GM19452 (cell line): ENCODE measurements at regions not wholly inside any gene's neighbourhood (a gene's known extent, or its start where the extent isn't known, plus 50 kb on each side); places are given as distances from the start of the nearest gene placed in this dataset.
"Not testable (repeated sequence)": the region's sequence is repeated elsewhere in the genome, so short reads cannot be mapped to it uniquely, and the experiment has no call there.

Experiments
- ATAC-seq: cut with Tn5 transposase; IDR thresholded peaks from one replicate; pipeline ENCODE4 v1.9.1; 2021; ENCODE audit not compliant: unreplicated experiment

DNA sequence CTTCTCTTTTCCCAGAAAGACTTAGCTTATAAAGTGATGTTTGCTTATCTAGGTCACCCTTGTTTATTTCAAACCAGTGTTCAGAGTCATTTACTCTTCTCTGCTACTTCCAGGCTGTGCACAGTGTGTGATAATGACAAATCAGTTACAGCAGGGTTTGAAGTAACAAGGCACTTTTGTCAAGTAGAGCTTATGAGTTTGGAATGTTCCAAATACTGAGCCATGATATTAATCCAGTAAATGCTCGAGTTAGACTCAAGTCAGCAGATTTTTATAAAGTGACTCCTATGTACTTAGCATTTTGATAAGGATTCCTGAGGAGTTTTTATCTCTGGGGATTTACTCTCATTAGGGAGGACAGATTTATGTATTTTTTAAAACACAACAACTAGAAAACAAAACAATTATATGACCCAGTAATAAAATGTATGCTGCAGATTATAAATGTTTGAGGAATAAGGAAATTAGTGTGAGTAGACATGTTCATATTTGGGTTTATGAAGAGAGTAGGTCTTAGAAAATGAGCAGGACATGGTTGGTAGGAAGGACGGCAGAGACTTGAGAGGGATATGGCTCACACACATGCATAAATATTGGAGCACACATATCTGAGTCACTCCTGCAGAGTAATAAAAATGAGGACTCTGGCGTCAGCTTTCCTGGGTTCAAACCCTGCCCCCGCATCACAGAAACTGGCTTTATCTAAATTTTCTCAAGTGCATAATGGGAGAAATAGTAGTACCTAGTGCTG lies 271.2 kb downstream of the FBXO8 start:
- ATAC-seq, result no peak

DNA sequence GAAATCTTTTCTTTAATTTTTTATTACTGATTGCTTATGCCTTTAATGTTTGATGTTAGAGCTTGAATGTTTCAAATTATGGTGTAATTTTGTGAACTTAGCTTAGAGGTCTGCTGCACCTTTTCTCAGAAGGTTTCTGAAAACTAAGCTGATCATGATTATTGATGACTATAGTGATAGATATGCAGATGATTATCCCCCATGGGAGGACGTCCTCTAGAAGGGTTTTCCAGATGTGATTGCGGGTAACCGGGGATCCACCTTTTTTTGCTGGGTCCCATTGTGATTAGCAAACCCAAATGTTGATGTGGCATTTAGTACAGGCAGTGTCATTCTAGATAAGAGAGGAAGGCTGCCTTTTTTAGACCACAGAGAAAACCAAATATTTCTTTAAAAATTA lies 272.9 kb downstream of the FBXO8 start:
- no peak for ATAC-seq

DNA sequence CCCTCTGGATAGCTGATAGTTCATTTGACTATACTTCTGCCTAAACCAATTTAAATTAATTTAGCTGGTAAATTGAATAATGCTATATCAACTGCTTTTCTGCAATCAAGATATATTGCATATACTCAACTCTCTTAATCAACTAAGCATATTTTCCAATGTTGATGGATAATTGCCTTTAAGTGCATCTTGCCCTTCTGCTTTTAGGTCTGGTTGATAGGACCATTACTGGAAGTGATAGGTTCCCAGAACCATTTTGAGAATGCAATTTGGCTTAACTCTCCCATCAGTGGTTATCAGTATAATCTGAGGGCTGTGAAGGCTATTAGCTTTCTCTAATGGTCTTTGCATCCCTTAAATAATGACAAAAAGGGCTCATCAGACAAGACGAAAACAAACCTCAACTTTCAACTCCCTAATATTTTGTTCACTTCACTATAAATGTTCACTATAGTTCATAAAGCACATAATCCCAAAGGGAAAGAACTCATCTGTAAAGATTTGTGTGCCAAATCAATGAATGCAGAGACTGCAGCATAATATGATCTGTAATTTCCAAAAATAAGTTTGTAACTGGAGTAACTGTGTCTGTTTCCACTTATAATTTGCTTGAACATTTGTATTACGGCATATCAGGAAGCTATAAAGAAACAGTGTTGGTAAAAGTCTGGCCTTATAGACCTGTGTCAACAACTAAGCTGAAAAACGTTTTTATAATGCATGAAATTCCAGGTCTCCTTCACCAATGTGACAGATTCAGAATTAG lies 273.6 kb downstream of the FBXO8 start:
- ATAC-seq, result no peak

DNA sequence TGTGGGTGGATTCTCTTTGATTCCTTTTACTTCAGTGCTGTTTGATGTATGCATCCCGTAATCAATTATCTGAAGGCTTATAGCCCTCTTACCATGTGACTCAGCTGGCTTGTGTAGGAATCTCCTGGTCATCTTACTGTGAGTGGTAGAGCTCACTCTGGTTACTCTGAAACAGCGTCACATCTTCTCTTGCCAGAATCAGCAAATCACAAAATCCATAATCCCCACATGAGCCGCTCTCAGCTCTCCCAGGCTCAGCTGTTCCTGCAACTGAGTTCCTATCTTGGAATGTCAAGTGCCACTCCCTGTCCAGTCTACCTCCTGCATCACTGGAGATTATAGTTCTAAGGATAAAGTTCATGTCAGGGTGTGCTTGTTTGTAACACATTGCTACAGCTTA lies 278.0 kb downstream of the FBXO8 start:
- ATAC-seq, result no peak

DNA sequence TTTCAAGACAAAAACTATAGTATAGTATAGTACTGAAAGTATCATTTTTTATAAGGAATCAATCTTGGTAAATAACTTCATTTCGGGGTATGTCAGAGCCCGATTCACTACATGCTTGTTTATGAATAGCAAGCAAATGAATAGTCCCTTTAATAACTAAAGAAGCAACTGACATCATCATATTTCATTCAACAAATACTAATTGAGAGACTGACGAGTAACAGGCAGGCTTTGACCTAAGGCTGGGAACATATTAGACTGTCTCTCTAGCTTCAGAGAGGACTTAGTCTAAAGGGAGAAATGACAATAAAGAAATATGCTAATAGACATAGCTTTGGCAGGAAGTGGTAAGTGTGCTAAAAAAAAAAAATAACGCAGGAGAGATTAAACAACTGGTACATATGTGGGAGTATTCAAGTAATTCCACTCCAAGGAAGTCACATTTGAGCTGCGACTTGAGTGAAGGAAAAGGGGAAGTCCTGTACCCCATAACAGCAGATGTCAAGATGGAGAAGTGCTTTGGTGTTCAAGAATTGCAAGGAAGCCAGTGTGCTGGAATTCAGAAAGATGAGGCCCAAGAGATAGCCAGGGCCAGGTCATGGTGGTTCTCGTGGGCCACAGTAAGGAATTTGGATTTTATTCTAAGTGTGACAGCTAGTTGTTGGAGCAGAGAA lies 284.9 kb downstream of the FBXO8 start:
- ATAC-seq, result no peak

DNA sequence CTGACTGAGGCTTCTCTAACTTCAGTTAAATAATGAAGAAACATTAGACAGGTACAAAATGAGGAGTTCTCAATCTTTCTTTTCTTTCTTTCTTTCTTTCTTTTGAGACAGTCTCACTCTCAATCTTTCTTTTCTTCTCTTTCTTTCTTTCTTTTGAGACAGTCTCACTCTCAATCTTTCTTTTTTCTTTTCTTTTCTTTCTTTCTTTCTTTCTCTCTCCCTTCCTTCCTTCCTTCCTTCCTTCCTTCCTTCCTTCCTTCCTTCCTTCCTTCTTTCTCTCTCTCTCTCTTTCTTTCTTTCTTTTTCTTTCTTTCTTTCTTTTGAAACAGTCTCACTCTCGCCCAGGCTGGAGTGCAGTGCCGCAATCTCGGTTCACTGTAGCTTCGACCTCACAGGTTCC lies 287.7 kb downstream of the FBXO8 start:
- ATAC-seq, result not testable (repeated sequence)

DNA sequence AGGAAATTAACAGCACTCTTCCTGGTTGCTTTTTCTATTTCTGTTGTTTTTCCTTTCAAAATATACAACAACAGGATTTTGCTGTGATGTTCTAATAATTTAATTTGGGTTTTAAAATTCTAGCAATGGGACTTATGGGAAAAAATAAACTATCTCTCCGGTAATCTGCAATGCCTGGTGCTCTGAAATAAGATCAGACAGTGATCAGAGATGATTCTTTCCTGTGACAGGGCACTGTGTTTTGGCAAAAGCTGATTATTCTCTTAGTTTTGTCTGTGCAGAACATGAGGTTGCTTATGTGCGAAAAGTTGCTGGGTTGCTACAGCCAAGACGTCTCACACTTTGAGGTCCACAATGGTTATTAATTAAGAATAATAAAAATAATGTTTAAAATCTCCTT lies 291.7 kb downstream of the FBXO8 start:
- ATAC-seq, result no peak

DNA sequence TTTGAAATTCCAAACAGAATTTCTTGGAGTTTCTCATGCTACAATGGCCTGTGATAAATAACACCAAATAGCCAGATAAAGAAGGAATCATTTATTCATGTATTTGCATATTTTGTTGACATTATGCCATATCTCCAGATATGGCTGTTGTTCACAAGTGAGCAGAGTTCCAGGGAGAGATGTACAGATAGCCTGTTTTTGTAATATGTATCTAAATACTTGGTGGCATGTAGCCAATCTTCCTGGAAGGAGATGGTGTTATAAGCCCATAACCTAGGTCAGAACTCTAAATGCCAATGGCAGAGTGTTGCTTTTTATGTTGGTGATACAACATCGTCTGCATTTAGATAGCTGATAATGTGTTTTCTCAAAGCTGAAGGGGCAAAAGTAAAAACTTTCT lies 292.2 kb downstream of the FBXO8 start:
- no peak for ATAC-seq

DNA sequence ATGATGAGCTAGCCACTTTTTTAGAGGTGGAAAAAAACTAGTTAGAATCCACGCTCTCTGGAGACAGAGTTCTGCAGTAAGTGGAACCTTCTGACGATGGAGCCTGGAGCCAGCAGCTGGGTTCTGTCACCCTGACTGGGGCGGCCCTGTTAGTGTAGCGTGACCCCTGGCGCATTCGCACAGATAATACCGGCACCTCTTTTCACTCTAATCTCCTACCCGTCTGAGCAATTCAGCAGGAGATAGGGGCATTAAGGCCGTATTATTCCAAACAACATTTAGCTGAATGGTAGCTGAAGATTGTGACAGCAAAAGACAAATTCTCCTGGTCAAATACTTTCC lies 292.6 kb downstream of the FBXO8 start:
- no peak for ATAC-seq

DNA sequence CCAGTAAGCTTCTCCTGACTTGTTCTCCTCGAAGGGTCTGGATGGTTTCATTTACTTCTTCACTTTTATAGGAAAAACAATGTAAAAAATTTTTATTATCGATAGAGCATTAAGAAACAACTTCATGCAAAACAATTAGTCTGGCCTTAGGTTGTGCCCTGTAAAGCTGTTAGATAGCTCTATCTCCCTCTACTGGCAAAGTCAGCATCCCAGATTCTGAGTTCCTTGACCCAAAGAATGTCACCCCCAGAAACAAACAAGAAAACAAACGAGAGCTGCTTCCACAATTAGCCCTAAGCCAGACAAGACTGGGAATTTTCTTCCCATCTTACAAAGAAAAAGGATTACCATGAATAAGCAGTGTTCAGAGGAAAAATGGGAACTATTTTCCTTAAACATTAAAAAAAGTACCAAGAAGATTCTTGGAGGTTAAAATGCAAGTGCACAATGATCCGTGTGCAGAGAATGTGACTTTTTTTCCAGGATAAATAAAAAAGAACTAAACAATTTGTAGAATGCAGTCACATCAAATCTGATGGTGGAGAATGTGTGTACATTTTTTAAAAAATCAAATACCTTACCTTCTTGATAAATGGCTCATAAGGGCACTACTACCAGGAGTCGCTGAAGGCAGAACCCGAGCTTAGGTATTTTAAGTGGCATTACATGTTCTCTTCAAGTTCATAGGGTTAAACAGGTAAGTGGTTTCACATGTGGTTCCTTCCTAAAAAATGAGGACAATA lies 293.2 kb downstream of the FBXO8 start:
- no peak for ATAC-seq

DNA sequence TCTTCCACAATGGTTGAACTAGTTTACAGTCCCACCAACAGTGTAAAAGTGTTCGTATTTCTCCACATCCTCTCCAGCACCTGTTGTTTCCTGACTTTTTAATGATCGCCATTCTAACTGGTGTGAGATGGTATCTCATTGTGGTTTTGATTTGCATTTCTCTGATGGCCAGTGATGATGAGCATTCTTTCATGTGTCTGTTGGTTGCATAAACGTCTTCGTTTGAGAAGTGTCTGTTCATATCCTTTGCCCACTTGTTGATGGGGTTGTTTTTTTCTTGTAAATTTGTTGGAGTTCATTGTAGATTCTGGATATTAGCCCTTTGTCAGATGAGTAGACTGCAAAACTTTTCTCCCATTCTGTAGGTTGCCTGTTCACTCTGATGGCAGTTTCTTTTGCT lies 319.9 kb downstream of the FBXO8 start:
- not testable (repeated sequence) for ATAC-seq

DNA sequence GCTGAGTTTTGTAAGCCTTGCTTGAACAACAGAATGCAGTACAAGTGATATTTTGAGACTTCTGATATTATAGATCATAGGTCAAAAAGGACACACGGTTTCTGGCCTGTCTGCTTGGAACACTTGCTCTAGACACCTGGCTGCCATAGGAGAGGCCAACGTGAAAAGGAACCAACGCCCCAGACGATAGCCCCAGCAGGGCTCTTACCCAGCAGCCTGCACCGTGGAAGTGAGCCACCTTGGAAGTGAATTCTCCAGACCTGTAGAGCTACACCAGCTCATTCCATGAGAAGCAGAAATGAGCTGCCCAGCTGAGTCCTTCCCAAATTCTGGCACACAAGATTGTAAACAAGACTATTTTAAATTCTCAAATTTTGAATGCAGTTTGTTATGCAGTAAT lies 323.1 kb downstream of the FBXO8 start:
- ATAC-seq, result no peak

DNA sequence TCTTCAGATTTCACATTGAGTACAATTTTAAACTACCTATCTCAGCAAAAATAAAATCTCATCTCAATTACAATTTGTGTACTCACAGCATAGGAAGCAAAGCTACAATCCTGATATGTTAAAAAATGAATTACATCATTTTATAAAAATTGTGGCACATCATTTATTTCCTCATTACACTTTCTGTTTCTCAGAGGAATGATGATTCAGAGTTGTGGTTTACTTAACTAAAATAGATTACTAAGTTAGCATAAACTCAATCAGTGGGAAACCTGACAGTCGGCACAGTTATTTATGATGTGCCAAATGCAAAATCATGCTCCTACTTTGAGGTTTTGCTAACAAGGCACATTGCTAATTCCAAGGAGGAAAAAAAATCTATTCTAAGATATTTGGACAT lies 325.0 kb downstream of the FBXO8 start:
- ATAC-seq, result no peak

DNA sequence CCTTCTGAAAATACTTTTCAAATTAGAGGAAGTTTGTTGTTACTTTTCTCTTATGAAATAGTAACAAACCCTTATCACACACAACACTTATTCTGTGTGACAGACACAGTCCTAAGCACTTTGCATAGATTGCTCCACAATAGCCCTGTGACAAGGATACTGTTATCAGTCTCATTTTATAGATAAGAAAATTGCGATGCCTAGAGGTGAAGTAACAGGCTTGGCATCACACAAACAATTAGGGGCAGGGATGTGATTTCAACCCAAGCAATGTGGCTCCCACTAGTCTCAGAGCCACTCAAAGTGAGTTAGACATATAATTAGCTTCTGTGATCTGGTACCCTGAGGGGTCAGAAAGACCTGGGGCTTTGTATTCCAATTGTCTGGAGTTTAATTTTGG lies 339.9 kb downstream of the FBXO8 start:
- no peak for ATAC-seq

DNA sequence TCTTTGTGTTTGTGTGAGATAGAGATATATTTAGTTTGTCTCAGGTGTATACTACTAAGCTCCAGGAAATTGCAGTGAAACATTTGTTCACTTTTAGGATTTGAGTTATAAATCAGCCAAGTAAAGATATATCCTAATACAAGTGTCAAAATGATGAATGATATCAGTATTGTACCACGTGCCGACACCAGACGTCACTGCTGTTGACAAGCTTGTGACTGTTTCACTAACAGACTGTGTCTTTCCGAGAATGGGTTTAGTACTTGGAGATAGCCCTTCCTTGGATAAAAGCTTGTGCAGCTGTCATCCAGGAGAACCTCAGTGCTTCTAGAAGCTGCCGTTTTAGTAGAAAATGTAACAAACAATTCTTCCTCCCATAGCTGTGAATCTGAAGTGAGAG lies 343.3 kb downstream of the FBXO8 start:
- no peak for ATAC-seq

DNA sequence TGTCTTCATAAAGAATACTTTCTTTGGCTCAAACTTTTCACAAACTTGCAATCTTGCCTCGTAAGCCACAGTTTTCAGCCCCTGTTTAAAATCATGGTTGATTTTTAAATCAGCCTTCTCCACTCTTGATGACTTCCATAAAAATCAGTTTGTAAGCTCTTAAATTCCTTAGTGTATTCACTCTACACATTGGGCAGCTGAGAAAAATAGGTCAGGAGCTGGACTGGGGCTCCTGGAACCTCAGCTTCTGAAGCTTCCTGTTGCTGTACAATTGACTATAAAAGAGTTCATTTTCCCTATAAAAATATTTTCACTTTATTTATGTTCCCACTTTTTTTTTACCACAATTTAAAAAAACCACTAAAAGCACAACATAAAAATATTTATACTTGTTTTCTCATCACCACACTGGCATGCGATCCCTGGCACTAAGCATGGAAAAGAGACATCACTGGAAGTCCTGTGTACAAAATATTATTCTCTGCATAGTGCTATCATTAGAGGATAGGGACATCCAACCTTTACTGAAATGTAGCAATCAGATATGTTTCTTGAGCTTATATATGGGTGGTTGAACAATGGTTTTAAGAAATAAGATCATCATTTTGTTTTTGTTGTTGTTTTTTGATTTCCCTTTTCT lies 345.7 kb downstream of the FBXO8 start:
- ATAC-seq, result no peak

DNA sequence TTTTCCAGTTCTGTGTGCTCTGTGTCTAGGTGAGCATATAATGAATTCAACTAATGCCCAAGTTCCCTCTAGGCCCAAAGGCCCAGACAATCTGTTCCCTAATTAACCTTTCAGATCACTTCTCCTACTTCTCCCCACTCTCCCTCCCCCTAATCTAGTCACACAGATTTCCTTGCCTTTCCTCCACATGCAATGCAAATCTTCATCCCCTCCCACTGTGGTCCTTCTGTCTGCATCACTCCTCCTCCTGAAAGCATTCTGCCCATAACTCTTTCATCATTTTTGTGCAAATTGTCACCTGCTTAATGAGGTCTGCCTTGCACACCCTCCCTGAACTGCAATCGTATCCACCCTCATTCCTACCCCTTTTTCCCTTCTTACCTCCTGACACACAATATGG lies 346.6 kb downstream of the FBXO8 start:
- ATAC-seq, result no peak

DNA sequence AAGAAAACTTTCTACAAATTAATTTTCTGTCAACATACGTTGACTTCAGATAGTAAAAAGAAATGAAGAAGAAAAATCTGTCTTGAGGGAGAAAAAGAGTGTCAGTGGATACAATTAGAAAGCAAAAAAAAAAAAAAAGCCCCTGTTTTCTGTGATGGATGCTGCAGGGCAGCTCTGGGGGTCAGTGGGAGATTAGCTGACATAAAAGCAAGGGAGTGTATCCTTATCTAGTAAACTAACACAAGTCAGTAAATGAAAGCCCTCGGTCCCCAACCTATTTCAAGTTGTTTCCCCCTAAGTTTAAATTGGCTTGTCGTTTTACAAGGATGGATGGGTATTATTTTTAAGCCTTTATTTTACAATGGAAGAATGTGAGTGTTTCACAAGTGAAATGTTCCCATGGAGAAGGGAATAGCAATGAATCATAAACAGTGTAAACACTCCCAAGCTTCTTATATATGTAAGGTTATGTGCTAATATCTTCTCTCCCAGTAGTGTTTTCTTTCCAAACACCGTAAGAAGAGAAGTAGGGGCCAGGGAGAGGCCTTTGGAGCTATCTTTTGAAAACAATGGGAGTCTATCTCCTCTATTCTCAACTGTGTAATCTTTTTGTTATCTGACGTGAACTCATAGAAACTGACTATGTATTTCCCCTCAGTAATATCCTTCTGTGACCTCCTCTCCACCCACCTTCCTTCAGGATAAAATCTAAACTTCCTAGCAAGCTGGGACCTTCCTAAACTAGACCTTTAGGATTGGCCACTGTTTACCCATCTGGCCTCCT lies 347.7 kb downstream of the FBXO8 start:
- no peak for ATAC-seq

DNA sequence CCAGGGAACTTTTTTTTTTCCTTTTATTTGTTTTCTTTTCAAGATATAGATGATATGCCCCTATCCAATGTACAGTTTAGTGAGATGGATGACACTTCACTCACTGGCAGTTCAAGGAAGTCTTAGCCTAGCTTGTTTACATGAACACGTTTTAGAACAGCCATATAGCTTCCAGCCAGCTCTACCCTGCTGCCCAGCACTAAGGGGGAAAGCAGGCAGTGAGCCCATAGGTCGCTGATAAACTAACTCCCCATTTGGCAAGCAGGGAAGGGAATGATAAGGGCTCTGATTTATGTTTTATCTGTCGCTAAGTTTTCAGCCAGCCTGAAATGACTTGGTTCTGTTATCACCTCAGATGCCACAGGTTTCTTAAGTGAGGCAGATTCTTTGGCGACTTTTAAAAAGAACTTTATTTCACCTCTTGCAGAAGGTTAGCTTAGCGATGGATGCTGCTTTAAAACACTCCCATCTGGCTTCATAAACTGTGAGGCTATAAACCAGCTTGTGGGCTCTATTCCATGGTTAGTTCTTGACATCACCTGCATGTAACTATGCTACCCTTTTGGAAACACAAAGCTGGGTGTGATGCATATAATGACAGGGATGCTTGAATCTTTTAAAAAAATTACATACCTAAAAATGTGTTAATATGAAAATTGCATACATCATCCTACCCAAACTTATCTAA lies 348.4 kb downstream of the FBXO8 start:
- ATAC-seq, result no peak

DNA sequence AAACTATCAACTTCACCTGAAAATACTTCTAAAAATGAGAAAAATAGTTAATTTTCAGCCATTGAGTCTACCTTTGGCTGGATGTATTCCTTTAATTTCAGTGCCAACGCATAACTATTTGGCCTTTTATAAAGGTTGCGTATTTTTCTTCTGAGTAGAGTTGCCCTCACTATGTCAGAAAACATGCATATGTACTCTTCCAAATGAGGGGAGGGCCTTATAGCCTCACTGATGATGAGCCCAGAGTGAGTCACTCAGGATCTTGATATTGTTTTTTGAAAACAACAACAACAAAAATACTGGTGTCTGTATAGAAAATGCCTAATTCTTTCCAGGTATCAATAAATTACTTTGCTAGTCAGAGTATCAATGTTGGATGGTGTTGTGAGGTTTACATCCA lies 349.3 kb downstream of the FBXO8 start:
- ATAC-seq, result no peak
